Ishikawa (cell line): ENCODE measurements at regions not wholly inside any gene's neighbourhood (a gene's known extent, or its start where the extent isn't known, plus 50 kb on each side); places are given as distances from the start of the nearest gene placed in this dataset.

Experiments used
- CEBPB ChIP-seq: IDR thresholded peaks from 2 replicates; pipeline ENCODE4 v1.6.1; 2012
- CREB1 ChIP-seq: IDR thresholded peaks from 2 replicates; pipeline ENCODE4 v1.6.1; 2012; ENCODE audit warnings: low read depth
- EGR1 ChIP-seq: IDR thresholded peaks from 2 replicates; pipeline ENCODE4 v1.6.1; 2012
- EP300 ChIP-seq: IDR thresholded peaks from 2 replicates; pipeline ENCODE4 v1.6.1; 2012; ENCODE audit warnings: borderline replicate concordance
- FOXM1 ChIP-seq: IDR thresholded peaks from 2 replicates; pipeline ENCODE4 v1.6.1; 2012; ENCODE audit warnings: low read depth, borderline replicate concordance
- MAX ChIP-seq: IDR thresholded peaks from 2 replicates; pipeline ENCODE4 v1.6.1; 2012
- NFIC ChIP-seq: IDR thresholded peaks from 2 replicates; pipeline ENCODE4 v1.6.1; 2012
- RAD21 ChIP-seq: IDR thresholded peaks from 2 replicates; pipeline ENCODE4 v1.6.1; 2012; ENCODE audit warnings: low read depth
- REST ChIP-seq: IDR thresholded peaks from 2 replicates; pipeline ENCODE4 v1.6.1; 2012; ENCODE audit warnings: low read depth, mild to moderate bottlenecking
- TAF1 ChIP-seq: IDR thresholded peaks from 2 replicates; pipeline ENCODE4 v1.6.1; 2012; ENCODE audit warnings: low read depth, mild to moderate bottlenecking
- TCF12 ChIP-seq: IDR thresholded peaks from 2 replicates; pipeline ENCODE4 v1.6.1; 2012; ENCODE audit warnings: low read depth
- TEAD4 ChIP-seq: IDR thresholded peaks from 2 replicates; pipeline ENCODE4 v1.6.1; 2012
- USF1 ChIP-seq: IDR thresholded peaks from 2 replicates; pipeline ENCODE4 v1.6.1; 2012
- YY1 ChIP-seq: IDR thresholded peaks from 2 replicates; pipeline ENCODE4 v1.6.1; 2012; ENCODE audit warnings: low read depth
- ZBTB7A ChIP-seq: IDR thresholded peaks from 2 replicates; pipeline ENCODE4 v1.6.1; 2012; ENCODE audit warnings: low read depth

GRCh38 chr4:38582445-38582844, 81.6 kb upstream of the KLF3 start:
- TF ChIP-seq EP300 (no peak), TEAD4 (no peak), CREB1 (no peak), TCF12 (no peak), NFIC (no peak), CEBPB (no peak), RAD21 (no peak), YY1 (no peak), USF1 (no peak)

GRCh38 chr4:38582889-38583470, 81.0 kb upstream of the KLF3 start:
- no peak for TF ChIP-seq CREB1

- TF ChIP-seq EGR1 (no peak), ZBTB7A (no peak), YY1 (no peak), NFIC (no peak), RAD21 (no peak), MAX (no peak), REST (no peak), FOXM1 (no peak), TCF12 (no peak), CREB1 (no peak), CEBPB (no peak), EP300 (no peak), TAF1 (no peak), TEAD4 (no peak), USF1 (no peak)
Measured at GRCh38 chr4:38585871-38586270, 78.1 kb upstream of the KLF3 start.

- no peak for TF ChIP-seq YY1
- no peak for TF ChIP-seq TEAD4
- TF ChIP-seq CREB1 = no peak
- no peak for TF ChIP-seq RAD21
- TF ChIP-seq REST = no peak
- TF ChIP-seq MAX = no peak
- no peak for TF ChIP-seq NFIC
- TF ChIP-seq CEBPB = no peak
- no peak for TF ChIP-seq TCF12
- TF ChIP-seq TAF1 = no peak
- no peak for TF ChIP-seq FOXM1
- TF ChIP-seq EGR1 = no peak
- TF ChIP-seq EP300 = no peak
- no peak for TF ChIP-seq USF1
Measured at GRCh38 chr4:38587106-38587505, 76.9 kb upstream of the KLF3 start.

GRCh38 chr4:38590046-38590445, 74.0 kb upstream of the KLF3 start:
- no peak for TF ChIP-seq YY1
- TF ChIP-seq RAD21 = no peak
- no peak for TF ChIP-seq CREB1
- TF ChIP-seq REST = no peak
